Choroid plexus epithelial cell (primary cell): ENCODE measurements at regions not wholly inside any gene's neighbourhood (a gene's known extent, or its start where the extent isn't known, plus 50 kb on each side); places are given as distances from the start of the nearest gene placed in this dataset.

ENCODE experiments used
- DNase-seq: peaks from one replicate; pipeline ENCODE4 v3.0.0-alpha.2; 2010; ENCODE audit warnings: low read depth
- H3K4me3 ChIP-seq: 2 replicates; pipeline ENCODE4 v1.5.1; 2011; ENCODE audit warnings: low read depth, mild to moderate bottlenecking, control low read depth, low read length, moderate library complexity
- CTCF ChIP-seq: conservative IDR thresholded peaks from 2 replicates; pipeline ENCODE4 v1.5.1; 2011; ENCODE audit warnings: low read depth, mild to moderate bottlenecking, control low read depth, inconsistent platforms, low read length, moderate library complexity

DNA sequence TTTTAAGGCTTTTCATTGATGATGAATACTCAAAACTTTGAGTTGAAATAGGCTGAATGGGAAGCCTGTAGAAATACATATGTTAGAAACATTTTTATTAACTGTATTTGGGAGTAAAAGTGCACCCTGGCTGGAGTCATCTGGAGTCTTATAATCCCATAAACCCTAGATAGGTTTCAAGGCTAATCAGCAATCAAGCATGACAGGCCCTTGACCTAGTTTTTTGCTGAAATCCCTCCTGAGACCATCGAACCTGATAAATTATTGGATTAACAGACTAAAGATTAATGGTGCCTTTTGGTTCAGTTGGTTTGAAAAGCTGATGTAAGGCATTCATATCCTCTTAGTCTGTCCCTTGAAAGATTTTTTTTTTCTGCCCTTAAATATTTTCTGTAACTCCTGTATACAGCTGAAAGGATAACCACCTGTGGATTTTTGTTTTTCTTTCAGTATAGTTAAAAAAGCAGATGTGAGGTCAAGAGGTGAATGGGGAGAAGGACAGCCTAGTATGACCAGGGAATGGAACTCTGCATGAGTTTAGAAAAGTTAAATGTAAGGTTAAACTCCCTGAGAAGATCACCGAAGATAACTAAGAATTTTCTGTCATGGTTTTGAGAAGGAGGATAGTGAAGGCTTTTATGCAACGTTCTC, 69.4 kb upstream of the STXBP5L start:
- H3K4me3 ChIP-seq, result no peak overlapping the region
- DNase-seq, result peak; percentile 3
- no peak for TF ChIP-seq CTCF

GRCh38 chr3:120839120-120839519, 68.9 kb upstream of the STXBP5L start:
- no peak for DNase-seq
- TF ChIP-seq CTCF, result no peak
- no peak overlapping the region for H3K4me3 ChIP-seq

- DNase-seq, result no peak
- no peak for TF ChIP-seq CTCF
- no peak overlapping the region for H3K4me3 ChIP-seq
These were observed 66.7 kb upstream of the STXBP5L start for GRCh38 chr3:120841264-120841663.

DNA sequence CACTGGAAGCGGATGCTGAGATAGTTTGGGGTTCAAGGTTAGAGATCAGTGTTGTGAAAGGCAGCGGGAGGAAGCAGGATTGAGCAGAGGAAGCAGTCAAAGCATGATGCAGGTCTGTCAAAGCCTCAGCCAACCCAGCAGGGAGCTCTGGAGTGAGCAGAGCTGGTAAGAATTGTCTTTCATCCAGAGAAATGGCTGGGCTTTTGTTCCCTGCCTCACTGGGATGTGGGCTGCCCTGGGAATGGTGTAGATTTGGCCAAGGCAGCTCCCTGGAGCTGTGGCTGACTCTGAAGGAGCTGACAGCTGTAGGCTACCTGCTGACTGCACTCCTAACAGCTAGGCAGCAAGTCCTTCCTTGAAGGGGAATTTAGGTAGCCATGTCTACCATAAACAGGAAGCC, 61.9 kb upstream of the STXBP5L start:
- TF ChIP-seq CTCF, result no peak
- DNase-seq, result no peak
- H3K4me3 ChIP-seq, result no peak overlapping the region

DNA sequence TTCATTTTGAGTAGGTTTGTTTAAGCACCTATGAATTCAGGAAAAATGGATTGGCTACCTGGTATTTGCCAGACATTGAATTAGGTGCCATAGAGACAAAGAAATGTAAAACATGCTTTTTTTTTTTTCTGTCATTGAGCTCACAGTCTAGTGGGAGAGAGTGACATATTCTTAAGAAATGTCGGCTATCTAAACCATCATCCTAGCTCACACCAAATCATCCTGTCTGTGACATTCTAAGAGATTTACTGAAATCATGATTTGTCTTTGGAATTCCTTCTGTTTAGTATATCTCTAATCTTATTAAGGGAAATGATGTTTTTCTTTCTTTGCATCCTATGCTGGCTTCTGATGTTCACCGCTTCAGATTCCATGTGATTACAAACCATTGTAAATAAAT, 59.5 kb upstream of the STXBP5L start:
- H3K4me3 ChIP-seq, result no peak overlapping the region
- DNase-seq, result no peak
- no peak for TF ChIP-seq CTCF

DNA sequence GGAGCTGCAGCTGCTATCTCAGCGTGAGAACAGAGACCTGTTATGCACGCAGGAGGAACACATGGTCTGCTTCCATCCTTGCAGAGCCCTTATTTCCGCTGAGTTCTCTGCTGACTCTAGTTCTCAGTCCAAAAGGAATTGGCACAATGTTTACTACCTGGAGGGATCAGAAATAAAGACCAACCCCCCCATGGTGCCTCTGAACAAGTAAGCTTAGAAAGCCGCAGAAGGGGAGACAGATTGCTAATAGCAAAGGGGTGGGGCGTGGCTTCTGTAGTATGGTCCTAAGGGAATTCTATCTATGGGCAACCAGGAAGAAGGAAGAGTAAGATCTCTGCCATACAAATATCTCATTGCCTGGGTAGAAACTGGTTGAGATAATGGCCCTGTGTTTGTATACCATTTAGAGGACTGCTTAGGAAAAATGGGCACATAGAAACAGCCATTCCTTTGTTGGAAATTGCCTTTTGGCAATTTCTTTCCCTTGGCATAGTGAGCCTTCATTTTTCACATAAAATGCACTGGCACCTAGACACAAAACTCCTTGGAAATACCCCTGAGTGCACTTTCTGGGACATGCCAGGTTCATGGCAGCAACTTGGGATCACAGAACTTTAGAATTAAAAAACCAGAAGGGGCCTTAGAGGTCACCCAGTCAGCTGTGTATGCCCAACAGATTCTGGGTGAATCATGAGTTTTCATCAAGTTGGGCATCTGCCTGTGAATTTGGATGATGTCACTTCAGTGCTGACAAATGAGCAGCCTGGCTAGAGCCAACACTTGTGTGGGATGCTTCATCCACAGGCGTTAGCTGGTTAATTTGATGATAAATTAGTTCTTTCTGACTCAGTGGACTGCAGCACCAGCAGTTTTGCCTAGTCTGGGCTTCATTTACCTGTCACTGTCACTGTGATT, 57.4 kb upstream of the STXBP5L start:
- TF ChIP-seq CTCF, result no peak

More for the DNA sequence above, 57.4 kb upstream of the STXBP5L start:
- DNase-seq, result no peak
- no peak overlapping the region for H3K4me3 ChIP-seq
